Effector memory CD8-positive, alpha-beta T cell (primary cell): ENCODE measurements at regions not wholly inside any gene's neighbourhood (a gene's known extent, or its start where the extent isn't known, plus 50 kb on each side); places are given as distances from the start of the nearest gene placed in this dataset.

Source experiments
- ATAC-seq: fragments of 150-1000 bp; cut with Tn5 transposase; replicated peaks from 2 replicates; pipeline ENCODE4 v1.10.0; 2021; ENCODE audit warnings: mild to moderate bottlenecking, moderate library complexity
- DNase-seq, 3 experiments: peaks; one replicate each; pipeline ENCODE4 v3.0.0; 2021
- H3K27ac Mint-ChIP-seq, 2 donors: one replicate each; pipeline ENCODE4 v1.8.0; 2022; ENCODE audit warnings: mild to moderate bottlenecking in 2 of 2, mixed read lengths in 2 of 2, moderate library complexity in 2 of 2
- H3K27me3 Mint-ChIP-seq, 2 donors: one replicate each; pipeline ENCODE4 v1.8.0; 2022; ENCODE audit warnings: mixed read lengths in 2 of 2
- H3K36me3 Mint-ChIP-seq: one replicate; pipeline ENCODE4 v1.8.0; 2022; ENCODE audit warnings: mild to moderate bottlenecking, moderate library complexity, mixed read lengths; ENCODE audit not compliant: insufficient read depth
- H3K4me1 Mint-ChIP-seq, 2 donors: one replicate each; pipeline ENCODE4 v1.8.0; 2022; ENCODE audit warnings: low read depth in 2 of 2, mixed read lengths in 2 of 2
- H3K4me3 Mint-ChIP-seq, 2 donors: one replicate each; pipeline ENCODE4 v1.8.0; 2022; ENCODE audit warnings: mild to moderate bottlenecking in 2 of 2, mixed read lengths in 2 of 2, moderate library complexity in 2 of 2
- H3K9me3 Mint-ChIP-seq, 2 donors: one replicate each; pipeline ENCODE4 v1.8.0; 2022; ENCODE audit warnings: mixed read lengths in 2 of 2

- Mint-ChIP-seq H3K36me3 (no peaks in the 10 kb centered on the region), H3K4me1 (no peaks in the 10 kb centered on the region), H3K4me3 (no peak overlapping the region), H3K9me3 (no peaks in the 10 kb centered on the region), H3K27ac (no peak overlapping the region), H3K27me3 (peaks cover 6 to 10% of the 10 kb centered on the region in 2 donors)
- no peak for ATAC-seq
- DNase-seq = no peak
Observed at GRCh38 chr5:96037128-96037527, 75.5 kb upstream of the ELL2 start.

- Mint-ChIP-seq H3K36me3 (no peaks in the 10 kb centered on the region), H3K27me3 (peaks cover 6 to 10% of the 10 kb centered on the region in 2 donors), H3K27ac (no peak overlapping the region), H3K4me1 (no peaks in the 10 kb centered on the region), H3K9me3 (no peaks in the 10 kb centered on the region), H3K4me3 (no peak overlapping the region)
- DNase-seq (no peak), ATAC-seq (no peak)
Observed at GRCh38 chr5:96036301-96036700, 74.7 kb upstream of the ELL2 start.

GRCh38 chr5:96035796-96036195 is 74.1 kb upstream of the ELL2 start:
- Mint-ChIP-seq H3K4me1 (no peaks in the 10 kb centered on the region), H3K4me3 (no peak overlapping the region), H3K36me3 (no peaks in the 10 kb centered on the region), H3K9me3 (no peaks in the 10 kb centered on the region), H3K27ac (no peak overlapping the region), H3K27me3 (peaks cover 6 to 10% of the 10 kb centered on the region in 2 donors)
- ATAC-seq = no peak
- no peak for DNase-seq

- no peaks in the 10 kb centered on the region for H3K27me3 Mint-ChIP-seq
- DNase-seq = no peak
- no peaks in the 10 kb centered on the region for H3K9me3 Mint-ChIP-seq
- no peaks in the 10 kb centered on the region for H3K36me3 Mint-ChIP-seq
- H3K27ac Mint-ChIP-seq = no peak overlapping the region
- H3K4me3 Mint-ChIP-seq = no peak overlapping the region
- no peak for ATAC-seq
- H3K4me1 Mint-ChIP-seq = no peaks in the 10 kb centered on the region
Observed at GRCh38 chr5:96033116-96033515, 71.5 kb upstream of the ELL2 start.

GRCh38 chr5:96031811-96032261 is 70.2 kb upstream of the ELL2 start:
- ATAC-seq (no peak), DNase-seq (no peak)
- no peak overlapping the region for H3K4me3 Mint-ChIP-seq
- no peaks in the 10 kb centered on the region for H3K9me3 Mint-ChIP-seq
- no peaks in the 10 kb centered on the region for H3K4me1 Mint-ChIP-seq
- H3K27ac Mint-ChIP-seq = no peak overlapping the region
- H3K36me3 Mint-ChIP-seq = no peaks in the 10 kb centered on the region
- no peaks in the 10 kb centered on the region for H3K27me3 Mint-ChIP-seq

GRCh38 chr5:96031180-96031579 is 69.5 kb upstream of the ELL2 start:
- ATAC-seq (no peak), DNase-seq (no peak)
- no peaks in the 10 kb centered on the region for H3K27me3 Mint-ChIP-seq
- H3K4me3 Mint-ChIP-seq = no peak overlapping the region
- no peaks in the 10 kb centered on the region for H3K4me1 Mint-ChIP-seq
- no peaks in the 10 kb centered on the region for H3K9me3 Mint-ChIP-seq
- no peaks in the 10 kb centered on the region for H3K36me3 Mint-ChIP-seq
- no peak overlapping the region for H3K27ac Mint-ChIP-seq

- no peaks in the 10 kb centered on the region for H3K9me3 Mint-ChIP-seq
Observed at GRCh38 chr5:96026406-96027041, 64.9 kb upstream of the ELL2 start.

GRCh38 chr5:96024683-96025475 is 63.2 kb upstream of the ELL2 start:
- ATAC-seq = no peak
- H3K27me3 Mint-ChIP-seq = no peaks in the 10 kb centered on the region
- H3K27ac Mint-ChIP-seq = no peak overlapping the region
- H3K9me3 Mint-ChIP-seq = no peaks in the 10 kb centered on the region
- no peak for DNase-seq
- H3K4me1 Mint-ChIP-seq = no peaks in the 10 kb centered on the region
- no peak overlapping the region for H3K4me3 Mint-ChIP-seq
- no peaks in the 10 kb centered on the region for H3K36me3 Mint-ChIP-seq

More at GRCh38 chr5:96026406-96027041, 64.9 kb upstream of the ELL2 start:
- no peak overlapping the region for H3K4me3 Mint-ChIP-seq
- DNase-seq = no peak
- H3K36me3 Mint-ChIP-seq = no peaks in the 10 kb centered on the region
- no peaks in the 10 kb centered on the region for H3K4me1 Mint-ChIP-seq
- no peak overlapping the region for H3K27ac Mint-ChIP-seq
- no peak for ATAC-seq
- H3K27me3 Mint-ChIP-seq = no peaks in the 10 kb centered on the region

- H3K27me3 Mint-ChIP-seq = no peaks in the 10 kb centered on the region
- H3K4me3 Mint-ChIP-seq = no peak overlapping the region
- no peaks in the 10 kb centered on the region for H3K9me3 Mint-ChIP-seq
- H3K4me1 Mint-ChIP-seq = no peaks in the 10 kb centered on the region
- DNase-seq = no peak
- no peak for ATAC-seq
- no peaks in the 10 kb centered on the region for H3K36me3 Mint-ChIP-seq
- no peak overlapping the region for H3K27ac Mint-ChIP-seq
Observed at GRCh38 chr5:96023518-96023917, 61.9 kb upstream of the ELL2 start.

- Mint-ChIP-seq H3K4me1 (no peaks in the 10 kb centered on the region), H3K27me3 (no peaks in the 10 kb centered on the region), H3K27ac (no peak overlapping the region), H3K9me3 (no peaks in the 10 kb centered on the region), H3K4me3 (no peak overlapping the region), H3K36me3 (no peaks in the 10 kb centered on the region)
- no peak for ATAC-seq
- DNase-seq = no peak
Observed at GRCh38 chr5:96022971-96023370, 61.3 kb upstream of the ELL2 start.

- H3K4me3 Mint-ChIP-seq = no peak overlapping the region
- no peak for DNase-seq
- H3K4me1 Mint-ChIP-seq = no peaks in the 10 kb centered on the region
- no peaks in the 10 kb centered on the region for H3K9me3 Mint-ChIP-seq
- no peaks in the 10 kb centered on the region for H3K36me3 Mint-ChIP-seq
- ATAC-seq = no peak
- no peaks in the 10 kb centered on the region for H3K27me3 Mint-ChIP-seq
- no peak overlapping the region for H3K27ac Mint-ChIP-seq
Observed at GRCh38 chr5:96017951-96018350, 56.3 kb upstream of the ELL2 start.

- Mint-ChIP-seq H3K27me3 (no peaks in the 10 kb centered on the region), H3K27ac (no peak overlapping the region), H3K4me3 (no peak overlapping the region), H3K36me3 (no peaks in the 10 kb centered on the region), H3K9me3 (no peaks in the 10 kb centered on the region), H3K4me1 (no peaks in the 10 kb centered on the region)
- DNase-seq (no peak), ATAC-seq (no peak)
Observed at GRCh38 chr5:96016216-96016615, 54.6 kb upstream of the ELL2 start.

- H3K4me1 Mint-ChIP-seq = no peaks in the 10 kb centered on the region
- no peak overlapping the region for H3K4me3 Mint-ChIP-seq
- no peak for ATAC-seq
- no peaks in the 10 kb centered on the region for H3K9me3 Mint-ChIP-seq
- no peaks in the 10 kb centered on the region for H3K36me3 Mint-ChIP-seq
- H3K27me3 Mint-ChIP-seq = no peaks in the 10 kb centered on the region
- H3K27ac Mint-ChIP-seq = no peak overlapping the region
- no peak for DNase-seq
Observed at GRCh38 chr5:96015709-96016108, 54.1 kb upstream of the ELL2 start.

GRCh38 chr5:96014395-96014794 is 52.7 kb upstream of the ELL2 start:
- Mint-ChIP-seq H3K9me3 (no peaks in the 10 kb centered on the region), H3K4me1 (no peaks in the 10 kb centered on the region), H3K4me3 (no peak overlapping the region), H3K27me3 (no peaks in the 10 kb centered on the region), H3K27ac (no peak overlapping the region), H3K36me3 (no peaks in the 10 kb centered on the region)
- no peak for ATAC-seq
- DNase-seq = no peak
